ENCODE measurements at regions not wholly inside any gene's neighbourhood (a gene's known extent, or its start where the extent isn't known, plus 50 kb on each side); places are given as distances from the start of the nearest gene placed in this dataset.

DNA sequence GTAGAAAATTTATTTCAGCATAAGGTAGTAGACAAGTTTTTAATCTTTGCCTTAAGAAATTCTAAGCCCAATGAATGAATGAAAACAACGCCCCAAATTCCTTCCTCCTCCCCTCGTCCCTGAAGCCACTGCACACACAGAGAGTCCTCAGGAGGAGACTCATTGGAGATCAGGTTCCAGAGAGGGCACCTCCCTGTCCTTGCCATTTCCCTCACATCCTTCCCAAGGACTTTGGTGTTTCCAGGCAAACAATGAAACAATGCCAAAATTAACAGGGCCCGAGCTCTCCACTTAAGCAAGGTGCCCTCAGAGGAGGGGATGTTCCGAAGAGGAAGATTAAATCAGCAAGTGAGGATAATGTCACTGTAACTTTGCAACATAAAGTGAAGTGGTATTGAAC is 240.7 kb downstream of the DCDC2C start:
- TF ChIP-seq, protein P1, sequence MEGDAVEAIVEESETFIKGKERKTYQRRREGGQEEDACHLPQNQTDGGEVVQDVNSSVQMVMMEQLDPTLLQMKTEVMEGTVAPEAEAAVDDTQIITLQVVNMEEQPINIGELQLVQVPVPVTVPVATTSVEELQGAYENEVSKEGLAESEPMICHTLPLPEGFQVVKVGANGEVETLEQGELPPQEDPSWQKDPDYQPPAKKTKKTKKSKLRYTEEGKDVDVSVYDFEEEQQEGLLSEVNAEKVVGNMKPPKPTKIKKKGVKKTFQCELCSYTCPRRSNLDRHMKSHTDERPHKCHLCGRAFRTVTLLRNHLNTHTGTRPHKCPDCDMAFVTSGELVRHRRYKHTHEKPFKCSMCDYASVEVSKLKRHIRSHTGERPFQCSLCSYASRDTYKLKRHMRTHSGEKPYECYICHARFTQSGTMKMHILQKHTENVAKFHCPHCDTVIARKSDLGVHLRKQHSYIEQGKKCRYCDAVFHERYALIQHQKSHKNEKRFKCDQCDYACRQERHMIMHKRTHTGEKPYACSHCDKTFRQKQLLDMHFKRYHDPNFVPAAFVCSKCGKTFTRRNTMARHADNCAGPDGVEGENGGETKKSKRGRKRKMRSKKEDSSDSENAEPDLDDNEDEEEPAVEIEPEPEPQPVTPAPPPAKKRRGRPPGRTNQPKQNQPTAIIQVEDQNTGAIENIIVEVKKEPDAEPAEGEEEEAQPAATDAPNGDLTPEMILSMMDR (IDR thresholded peaks at IDR 0.05), result no peak
- TF ChIP-seq POLR2A (IDR thresholded peaks at IDR 0.05), result no peak

All from lower leg skin (tissue), 3 donors.